Upper lobe of right lung (tissue), 1 donor: ENCODE measurements at regions not wholly inside any gene's neighbourhood (a gene's known extent, or its start where the extent isn't known, plus 50 kb on each side); places are given as distances from the start of the nearest gene placed in this dataset.
"Not testable (repeated sequence)": the region's sequence is repeated elsewhere in the genome, so short reads cannot be mapped to it uniquely, and the experiment has no call there.

ENCODE experiments used
- ATAC-seq: fragments of 200-7000 bp; cut with Tn5 transposase; one replicate; pipeline ENCODE4 v1.9.1; 2020; ENCODE audit warnings: mild to moderate bottlenecking, moderate library complexity
- DNase-seq: peaks from one replicate; pipeline ENCODE4 v3.0.0-alpha.2; 2020
- H3K27ac ChIP-seq: fragments of 200-600 bp; one replicate; pipeline ENCODE4 v1.8.0; 2022
- H3K27me3 ChIP-seq: fragments of 200-600 bp; one replicate; pipeline ENCODE4 v1.8.0; 2022; ENCODE audit warnings: mild to moderate bottlenecking
- H3K36me3 ChIP-seq: fragments of 200-600 bp; one replicate; pipeline ENCODE4 v1.8.0; 2022
- H3K4me1 ChIP-seq: fragments of 200-600 bp; one replicate; pipeline ENCODE4 v1.8.0; 2022
- H3K4me3 ChIP-seq: fragments of 200-600 bp; one replicate; pipeline ENCODE4 v1.8.0; 2022; ENCODE audit warnings: mild to moderate bottlenecking
- H3K9me3 ChIP-seq: fragments of 200-600 bp; one replicate; pipeline ENCODE4 v1.8.0; 2022
- intact Hi-C: fragments of 100-400 bp; cut with DNase I; formaldehyde crosslinking; loops from one replicate; pipeline ENCODE4 v1.11.0; 2022
- TF ChIP-seq, protein P1 (sequence below): fragments of 200-600 bp; IDR thresholded peaks from one replicate; pipeline ENCODE4 v1.8.0; 2022; ENCODE audit warnings: antibody characterized with exemption
- donor health status: DM: no; HTN: yes; CAD: no; lungs with severe emphysema.

DNA sequence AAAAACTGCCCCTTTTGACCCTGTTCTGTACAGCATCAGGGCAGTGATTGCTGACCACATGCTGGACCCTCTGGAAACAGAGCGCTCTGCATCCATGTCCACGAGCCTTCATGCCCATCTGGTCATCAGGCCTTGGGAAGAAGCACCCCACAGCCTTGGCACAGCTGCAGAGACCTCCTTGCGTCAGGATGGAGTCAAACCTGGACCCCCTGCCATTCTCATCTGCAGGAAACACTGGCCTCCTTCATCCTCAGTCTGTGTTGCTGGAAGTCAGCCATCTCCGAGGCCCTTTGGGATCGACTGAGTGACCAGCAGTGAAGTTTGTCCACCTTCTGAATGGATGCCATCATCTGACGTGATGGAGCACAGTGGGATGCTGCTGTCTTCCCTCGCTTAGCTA, 2138.3 kb upstream of the DEFB115 start:
- ATAC-seq (peak; percentile 58), DNase-seq (no peak)
- H3K4me1 ChIP-seq = no peaks in the 10 kb centered on the region
- no peak overlapping the region for H3K4me3 ChIP-seq
- no peaks in the 10 kb centered on the region for H3K27me3 ChIP-seq
- no peak overlapping the region for H3K27ac ChIP-seq
- intact Hi-C loops = loop anchor here (10.0 kb wide), 1 partner anchor 756 kb away; no protein-coding TSS in a partner anchor
- no peaks in the 10 kb centered on the region for H3K36me3 ChIP-seq
- TF ChIP-seq, protein P1, sequence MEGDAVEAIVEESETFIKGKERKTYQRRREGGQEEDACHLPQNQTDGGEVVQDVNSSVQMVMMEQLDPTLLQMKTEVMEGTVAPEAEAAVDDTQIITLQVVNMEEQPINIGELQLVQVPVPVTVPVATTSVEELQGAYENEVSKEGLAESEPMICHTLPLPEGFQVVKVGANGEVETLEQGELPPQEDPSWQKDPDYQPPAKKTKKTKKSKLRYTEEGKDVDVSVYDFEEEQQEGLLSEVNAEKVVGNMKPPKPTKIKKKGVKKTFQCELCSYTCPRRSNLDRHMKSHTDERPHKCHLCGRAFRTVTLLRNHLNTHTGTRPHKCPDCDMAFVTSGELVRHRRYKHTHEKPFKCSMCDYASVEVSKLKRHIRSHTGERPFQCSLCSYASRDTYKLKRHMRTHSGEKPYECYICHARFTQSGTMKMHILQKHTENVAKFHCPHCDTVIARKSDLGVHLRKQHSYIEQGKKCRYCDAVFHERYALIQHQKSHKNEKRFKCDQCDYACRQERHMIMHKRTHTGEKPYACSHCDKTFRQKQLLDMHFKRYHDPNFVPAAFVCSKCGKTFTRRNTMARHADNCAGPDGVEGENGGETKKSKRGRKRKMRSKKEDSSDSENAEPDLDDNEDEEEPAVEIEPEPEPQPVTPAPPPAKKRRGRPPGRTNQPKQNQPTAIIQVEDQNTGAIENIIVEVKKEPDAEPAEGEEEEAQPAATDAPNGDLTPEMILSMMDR = no peak
- no peaks in the 10 kb centered on the region for H3K9me3 ChIP-seq

- H3K27me3 ChIP-seq, DNase-seq, H3K36me3 ChIP-seq, H3K4me3 ChIP-seq, H3K27ac ChIP-seq, H3K9me3 ChIP-seq, ATAC-seq, H3K4me1 ChIP-seq: not testable (repeated sequence)
- intact Hi-C loops = loop anchor here (10.0 kb wide), 1 partner anchor 755 kb away; no protein-coding TSS in a partner anchor
Observed at GRCh38 chr20:29119684-29120083, 2137.8 kb upstream of the DEFB115 start.

DNA sequence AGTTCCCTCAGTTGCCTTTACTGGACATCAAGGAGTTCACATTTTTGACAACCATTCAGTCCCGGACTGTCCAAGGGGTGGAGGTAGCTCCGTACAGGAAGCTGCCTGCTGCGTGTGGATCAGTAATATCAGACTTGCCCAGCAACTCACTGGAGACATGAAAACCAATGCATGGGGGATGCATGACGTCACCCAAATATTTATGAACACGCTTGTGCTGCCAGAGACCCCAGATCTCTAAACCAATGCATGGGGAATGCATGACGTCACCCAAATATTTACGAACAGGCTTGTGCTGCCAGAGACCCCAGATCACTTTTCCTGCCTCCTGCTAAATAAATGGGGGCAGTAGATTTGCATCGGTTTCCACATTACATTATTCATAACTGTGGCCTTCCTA, 2137.4 kb upstream of the DEFB115 start:
- ATAC-seq = peak; percentile 29
- H3K9me3 ChIP-seq, H3K27ac ChIP-seq, H3K27me3 ChIP-seq, DNase-seq, intact Hi-C loops, H3K4me1 ChIP-seq, H3K4me3 ChIP-seq, H3K36me3 ChIP-seq: not testable (repeated sequence)

GRCh38 chr20:29120575-29120974, 2136.9 kb upstream of the DEFB115 start:
- H3K36me3 ChIP-seq, H3K4me1 ChIP-seq, intact Hi-C loops, DNase-seq, H3K27me3 ChIP-seq, H3K4me3 ChIP-seq, H3K27ac ChIP-seq, H3K9me3 ChIP-seq: not testable (repeated sequence)
- ATAC-seq = peak; percentile 77

DNA sequence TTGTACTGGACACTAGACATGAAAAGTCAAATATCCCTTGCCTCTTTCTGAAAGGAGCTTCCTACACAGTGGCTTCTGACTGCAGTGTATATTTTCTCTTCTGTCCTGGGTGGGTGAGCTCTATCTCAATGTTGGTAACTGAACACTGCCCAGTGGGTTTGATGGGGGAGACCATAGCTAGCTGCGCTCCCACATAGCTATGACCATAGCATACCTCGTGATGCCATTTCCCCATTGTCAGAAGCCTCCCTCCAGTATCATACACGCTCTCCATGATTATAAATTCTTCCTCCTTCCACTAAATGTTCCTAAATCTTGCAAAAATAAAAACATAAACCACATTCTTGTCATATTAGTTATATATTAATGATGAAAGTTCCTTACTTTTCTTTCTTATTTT, 2134.7 kb upstream of the DEFB115 start:
- peak; percentile 76 for ATAC-seq
- H3K27me3 ChIP-seq, H3K27ac ChIP-seq, H3K36me3 ChIP-seq, DNase-seq, H3K4me1 ChIP-seq, intact Hi-C loops, H3K9me3 ChIP-seq, H3K4me3 ChIP-seq: not testable (repeated sequence)

GRCh38 chr20:29123861-29124260, 2133.6 kb upstream of the DEFB115 start:
- intact Hi-C loops = no loop called here
- DNase-seq (no peak), ATAC-seq (no peak)
- Histone ChIP-seq H3K27ac (no peak overlapping the region), H3K27me3 (no peaks in the 10 kb centered on the region), H3K4me1 (no peaks in the 10 kb centered on the region), H3K9me3 (no peaks in the 10 kb centered on the region), H3K36me3 (no peaks in the 10 kb centered on the region), H3K4me3 (no peak overlapping the region)
- TF ChIP-seq, protein P1 = no peak
